ENCODE measurements at regions not wholly inside any gene's neighbourhood (a gene's known extent, or its start where the extent isn't known, plus 50 kb on each side); places are given as distances from the start of the nearest gene placed in this dataset.
"Not testable (repeated sequence)": the region's sequence is repeated elsewhere in the genome, so short reads cannot be mapped to it uniquely, and the experiment has no call there.

DNA sequence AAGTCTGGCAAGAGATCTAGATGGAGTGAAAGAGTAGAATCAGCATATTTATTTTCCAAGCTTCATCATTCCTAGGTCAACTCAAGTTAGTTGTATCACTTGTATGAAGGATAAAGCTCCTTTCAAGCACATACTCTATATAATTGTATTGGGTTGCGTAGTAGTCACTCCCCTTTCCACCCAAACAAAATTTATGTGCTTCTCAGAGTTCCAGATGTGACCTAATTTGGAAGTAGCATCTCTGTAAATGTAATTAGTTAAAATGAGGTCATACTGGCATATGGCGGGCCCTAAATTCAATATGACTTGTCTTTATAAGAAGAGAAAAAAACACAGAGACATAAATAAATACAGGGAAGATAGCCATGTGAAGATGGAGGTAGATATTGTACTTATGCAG, 226.8 kb upstream of the CHORDC1 start:
- Histone ChIP-seq H2AFZ (ENCODE audit: low read length, unreplicated experiment) (no peak overlapping the region), H3K27me3 (ENCODE audit: insufficient read depth, low read length) (no peaks in the 10 kb centered on the region), H3K4me3 (ENCODE audit: low read depth, low read length) (no peak overlapping the region), H3K36me3 (ENCODE audit: insufficient read depth, low read length) (no peaks in the 10 kb centered on the region), H3K4me1 (ENCODE audit: control insufficient read depth, insufficient read depth, low read length, unreplicated experiment) (no peaks in the 10 kb centered on the region), H3K79me2 (ENCODE audit: control insufficient read depth, insufficient read depth, low read length, unreplicated experiment) (no peaks in the 10 kb centered on the region), H3K27ac (ENCODE audit: low read depth, low read length) (no peak overlapping the region)

DNA sequence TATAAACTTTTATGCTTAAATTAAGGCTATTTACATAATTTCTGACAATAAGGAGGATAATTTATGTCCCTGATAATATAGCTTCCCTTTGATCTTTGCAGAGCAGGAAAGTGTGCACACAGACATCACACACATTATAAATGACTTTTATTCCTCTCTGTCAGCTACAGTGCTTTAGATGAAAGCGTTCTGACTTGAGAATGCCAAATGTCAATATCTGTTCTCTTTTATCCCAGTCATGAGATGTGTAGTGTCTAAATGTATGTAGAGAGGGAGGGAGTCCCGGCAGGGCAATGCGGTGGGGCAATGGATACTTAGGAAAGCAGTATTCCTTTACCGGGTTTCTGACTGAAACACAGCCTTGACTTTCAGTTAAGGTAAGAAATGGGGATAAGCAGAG, 225.4 kb upstream of the CHORDC1 start:
- H3K4me3 ChIP-seq (ENCODE audit: low read depth, low read length) = no peak overlapping the region
- no peak overlapping the region for H2AFZ ChIP-seq (ENCODE audit: low read length, unreplicated experiment)
- no peaks in the 10 kb centered on the region for H3K4me1 ChIP-seq (ENCODE audit: control insufficient read depth, insufficient read depth, low read length, unreplicated experiment)
- H3K27me3 ChIP-seq (ENCODE audit: insufficient read depth, low read length) = no peaks in the 10 kb centered on the region
- H3K27ac ChIP-seq (ENCODE audit: low read depth, low read length) = no peak overlapping the region
- no peaks in the 10 kb centered on the region for H3K36me3 ChIP-seq (ENCODE audit: insufficient read depth, low read length)
- H3K79me2 ChIP-seq (ENCODE audit: control insufficient read depth, insufficient read depth, low read length, unreplicated experiment) = no peaks in the 10 kb centered on the region

- Histone ChIP-seq H3K79me2 (ENCODE audit: control insufficient read depth, insufficient read depth, low read length, unreplicated experiment) (no peaks in the 10 kb centered on the region), H3K27me3 (ENCODE audit: insufficient read depth, low read length) (no peaks in the 10 kb centered on the region), H3K36me3 (ENCODE audit: insufficient read depth, low read length) (no peaks in the 10 kb centered on the region), H3K4me3 (ENCODE audit: low read depth, low read length) (no peak overlapping the region), H3K4me1 (ENCODE audit: control insufficient read depth, insufficient read depth, low read length, unreplicated experiment) (no peaks in the 10 kb centered on the region), H3K27ac (ENCODE audit: low read depth, low read length) (no peak overlapping the region), H2AFZ (ENCODE audit: low read length, unreplicated experiment) (no peak overlapping the region)
These were observed 224.8 kb upstream of the CHORDC1 start for GRCh38 chr11:90447618-90448017.

- H3K27ac ChIP-seq (ENCODE audit: low read depth, low read length) = no peak overlapping the region
- H3K79me2 ChIP-seq (ENCODE audit: control insufficient read depth, insufficient read depth, low read length, unreplicated experiment) = no peaks in the 10 kb centered on the region
- no peaks in the 10 kb centered on the region for H3K4me1 ChIP-seq (ENCODE audit: control insufficient read depth, insufficient read depth, low read length, unreplicated experiment)
- H2AFZ ChIP-seq (ENCODE audit: low read length, unreplicated experiment) = no peak overlapping the region
- H3K36me3 ChIP-seq (ENCODE audit: insufficient read depth, low read length) = no peaks in the 10 kb centered on the region
- no peaks in the 10 kb centered on the region for H3K27me3 ChIP-seq (ENCODE audit: insufficient read depth, low read length)
- H3K4me3 ChIP-seq (ENCODE audit: low read depth, low read length) = no peak overlapping the region
These were observed 223.4 kb upstream of the CHORDC1 start for GRCh38 chr11:90446207-90446606.

DNA sequence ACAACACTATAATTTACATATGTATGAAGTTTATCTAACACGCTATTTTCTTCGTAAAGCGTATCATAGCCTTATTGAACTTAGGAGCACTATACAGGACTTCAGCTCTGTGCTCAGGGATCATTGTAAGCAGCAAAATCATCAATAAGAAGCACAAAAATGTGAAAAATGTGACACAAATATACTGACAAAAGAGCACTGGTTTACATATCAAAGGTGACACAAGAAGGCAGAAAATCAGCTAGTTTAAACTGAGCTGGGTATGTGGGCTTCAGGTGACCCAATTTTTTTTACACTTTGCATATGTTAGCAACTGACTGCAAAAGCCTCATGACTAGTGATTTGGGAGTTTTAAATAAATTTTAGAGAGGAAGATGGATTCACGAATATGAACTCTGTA, 215.2 kb upstream of the CHORDC1 start:
- no peak overlapping the region for H3K4me3 ChIP-seq (ENCODE audit: low read depth, low read length)

DNA sequence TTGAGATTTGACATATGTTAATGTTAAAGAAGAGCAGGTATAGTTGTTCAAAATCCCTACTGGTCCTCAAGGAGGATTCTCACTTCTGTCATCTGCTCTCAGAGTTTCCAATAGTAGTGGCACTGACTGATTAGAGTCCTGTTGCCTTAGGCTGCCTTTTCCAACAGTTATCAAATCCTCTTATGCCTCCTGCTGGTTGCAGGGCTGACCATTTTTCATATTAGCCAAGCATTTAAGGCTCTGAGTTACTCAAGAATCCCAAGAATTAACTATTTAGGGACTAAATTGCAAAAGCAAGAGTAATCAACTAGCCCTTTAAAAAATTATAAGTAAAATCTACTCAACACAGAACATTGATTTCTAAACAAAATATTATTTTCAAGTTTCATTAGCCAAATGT, 212.0 kb upstream of the CHORDC1 start:
- no peaks in the 10 kb centered on the region for H3K79me2 ChIP-seq (ENCODE audit: control insufficient read depth, insufficient read depth, low read length, unreplicated experiment)

More for the DNA sequence above, 215.2 kb upstream of the CHORDC1 start:
- Histone ChIP-seq H3K4me1 (ENCODE audit: control insufficient read depth, insufficient read depth, low read length, unreplicated experiment) (no peaks in the 10 kb centered on the region), H3K36me3 (ENCODE audit: insufficient read depth, low read length) (no peaks in the 10 kb centered on the region), H3K27me3 (ENCODE audit: insufficient read depth, low read length) (no peaks in the 10 kb centered on the region), H2AFZ (ENCODE audit: low read length, unreplicated experiment) (no peak overlapping the region), H3K79me2 (ENCODE audit: control insufficient read depth, insufficient read depth, low read length, unreplicated experiment) (no peaks in the 10 kb centered on the region), H3K27ac (ENCODE audit: low read depth, low read length) (no peak overlapping the region)

DNA sequence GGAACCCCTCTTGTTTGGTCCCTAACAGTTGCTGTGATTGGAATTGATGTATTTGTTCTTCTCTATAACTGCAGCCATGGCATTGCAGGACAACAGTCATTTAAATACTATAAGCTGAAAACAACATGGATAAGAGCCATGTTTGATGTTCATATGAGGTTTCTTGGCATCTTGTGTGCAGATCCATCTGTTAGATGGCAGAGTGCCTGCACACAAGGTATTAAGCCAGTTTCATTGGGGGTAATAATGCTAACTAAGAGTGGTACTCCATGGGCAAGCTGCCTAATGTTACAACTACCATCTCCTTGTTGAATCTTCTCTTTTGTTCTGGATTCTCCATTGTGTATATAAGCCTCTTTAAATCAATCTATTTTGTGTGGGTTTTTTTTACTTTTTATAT, 206.0 kb upstream of the CHORDC1 start:
- Histone ChIP-seq H3K79me2 (ENCODE audit: control insufficient read depth, insufficient read depth, low read length, unreplicated experiment) (no peaks in the 10 kb centered on the region), H3K27ac (ENCODE audit: low read depth, low read length) (no peak overlapping the region), H2AFZ (ENCODE audit: low read length, unreplicated experiment) (no peak overlapping the region), H3K27me3 (ENCODE audit: insufficient read depth, low read length) (no peaks in the 10 kb centered on the region), H3K36me3 (ENCODE audit: insufficient read depth, low read length) (no peaks in the 10 kb centered on the region), H3K4me3 (ENCODE audit: low read depth, low read length) (no peak overlapping the region), H3K4me1 (ENCODE audit: control insufficient read depth, insufficient read depth, low read length, unreplicated experiment) (no peaks in the 10 kb centered on the region)

More for the DNA sequence above, 212.0 kb upstream of the CHORDC1 start:
- Histone ChIP-seq H2AFZ (ENCODE audit: low read length, unreplicated experiment) (no peak overlapping the region), H3K36me3 (ENCODE audit: insufficient read depth, low read length) (no peaks in the 10 kb centered on the region), H3K4me1 (ENCODE audit: control insufficient read depth, insufficient read depth, low read length, unreplicated experiment) (no peaks in the 10 kb centered on the region), H3K4me3 (ENCODE audit: low read depth, low read length) (no peak overlapping the region), H3K27me3 (ENCODE audit: insufficient read depth, low read length) (no peaks in the 10 kb centered on the region), H3K27ac (ENCODE audit: low read depth, low read length) (no peak overlapping the region)

- no peak overlapping the region for H3K4me3 ChIP-seq (ENCODE audit: low read depth, low read length)
- H3K27me3 ChIP-seq (ENCODE audit: insufficient read depth, low read length) = no peaks in the 10 kb centered on the region
- no peaks in the 10 kb centered on the region for H3K79me2 ChIP-seq (ENCODE audit: control insufficient read depth, insufficient read depth, low read length, unreplicated experiment)
- H3K4me1 ChIP-seq (ENCODE audit: control insufficient read depth, insufficient read depth, low read length, unreplicated experiment) = no peaks in the 10 kb centered on the region
- H3K27ac ChIP-seq (ENCODE audit: low read depth, low read length) = no peak overlapping the region
- H2AFZ ChIP-seq (ENCODE audit: low read length, unreplicated experiment) = no peak overlapping the region
- H3K36me3 ChIP-seq (ENCODE audit: insufficient read depth, low read length) = no peaks in the 10 kb centered on the region
These were observed 203.6 kb upstream of the CHORDC1 start for GRCh38 chr11:90426442-90426841.

DNA sequence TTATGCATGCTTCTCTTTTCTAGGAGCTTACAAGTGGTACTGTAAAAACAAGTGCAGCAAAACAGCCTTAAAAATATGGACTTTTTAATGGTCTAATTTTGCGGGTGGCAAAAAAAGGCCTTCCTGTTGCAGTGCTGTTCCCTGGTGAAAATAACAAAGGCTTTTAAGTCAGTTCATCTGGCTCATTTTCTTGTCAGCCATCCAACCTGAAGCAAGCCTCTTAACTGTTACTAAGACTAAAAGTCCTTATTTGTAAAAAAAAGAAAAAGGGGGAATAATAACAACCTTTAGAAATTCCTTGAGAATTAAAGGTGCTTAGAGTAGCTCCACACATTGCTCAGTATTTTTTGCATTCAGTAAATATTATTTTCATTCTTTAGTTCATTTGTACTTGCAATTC, 200.5 kb upstream of the CHORDC1 start:
- Histone ChIP-seq H2AFZ (ENCODE audit: low read length, unreplicated experiment) (no peak overlapping the region), H3K4me1 (ENCODE audit: control insufficient read depth, insufficient read depth, low read length, unreplicated experiment) (no peaks in the 10 kb centered on the region), H3K4me3 (ENCODE audit: low read depth, low read length) (no peak overlapping the region), H3K36me3 (ENCODE audit: insufficient read depth, low read length) (no peaks in the 10 kb centered on the region), H3K79me2 (ENCODE audit: control insufficient read depth, insufficient read depth, low read length, unreplicated experiment) (no peaks in the 10 kb centered on the region), H3K27ac (ENCODE audit: low read depth, low read length) (no peak overlapping the region), H3K27me3 (ENCODE audit: insufficient read depth, low read length) (no peaks in the 10 kb centered on the region)

- H3K4me3 ChIP-seq (ENCODE audit: low read depth, low read length); H3K36me3 ChIP-seq (ENCODE audit: insufficient read depth, low read length); H3K79me2 ChIP-seq (ENCODE audit: control insufficient read depth, insufficient read depth, low read length, unreplicated experiment): not testable (repeated sequence)
These were observed 199.9 kb upstream of the CHORDC1 start for GRCh38 chr11:90422787-90423186.

DNA sequence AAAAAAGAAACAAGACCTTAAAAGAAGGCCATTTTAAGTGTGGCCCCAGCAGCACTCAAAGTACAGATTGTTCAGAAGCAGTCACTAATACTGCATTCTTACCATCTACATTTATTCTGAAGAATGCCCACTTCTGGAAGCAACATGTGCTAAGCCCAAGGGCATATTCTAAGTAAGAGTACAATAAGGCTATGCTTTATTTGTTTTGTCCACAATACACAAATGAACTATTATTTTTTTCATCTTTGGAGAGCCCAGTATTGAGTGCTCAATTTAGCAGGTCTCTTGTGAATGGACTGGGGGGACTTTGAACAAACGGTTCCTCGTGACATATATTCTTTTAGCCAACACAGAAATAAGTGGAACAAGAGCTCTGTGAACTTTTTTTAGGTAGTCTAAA, 191.4 kb upstream of the CHORDC1 start:
- no peaks in the 10 kb centered on the region for H3K4me1 ChIP-seq (ENCODE audit: control insufficient read depth, insufficient read depth, low read length, unreplicated experiment)
- no peaks in the 10 kb centered on the region for H3K27me3 ChIP-seq (ENCODE audit: insufficient read depth, low read length)
- H2AFZ ChIP-seq (ENCODE audit: low read length, unreplicated experiment) = no peak overlapping the region
- no peaks in the 10 kb centered on the region for H3K79me2 ChIP-seq (ENCODE audit: control insufficient read depth, insufficient read depth, low read length, unreplicated experiment)
- no peaks in the 10 kb centered on the region for H3K36me3 ChIP-seq (ENCODE audit: insufficient read depth, low read length)
- no peak overlapping the region for H3K27ac ChIP-seq (ENCODE audit: low read depth, low read length)
- no peak overlapping the region for H3K4me3 ChIP-seq (ENCODE audit: low read depth, low read length)

More at GRCh38 chr11:90422787-90423186, 199.9 kb upstream of the CHORDC1 start:
- not testable (repeated sequence) for H3K27ac ChIP-seq (ENCODE audit: low read depth, low read length); H3K27me3 ChIP-seq (ENCODE audit: insufficient read depth, low read length); H3K4me1 ChIP-seq (ENCODE audit: control insufficient read depth, insufficient read depth, low read length, unreplicated experiment); H2AFZ ChIP-seq (ENCODE audit: low read length, unreplicated experiment)

Measured in ACC112 (cell line).